Mammary epithelial cell (primary cell): ENCODE measurements at regions not wholly inside any gene's neighbourhood (a gene's known extent, or its start where the extent isn't known, plus 50 kb on each side); places are given as distances from the start of the nearest gene placed in this dataset.

Source experiments
- CTCF ChIP-seq, 2 donors: IDR thresholded peaks in 1 of 2; conservative IDR thresholded peaks in 1 of 2; 2 replicates each; pipeline ENCODE4 v1.5.1; 2011 to 2012; ENCODE audit warnings: inconsistent platforms in 2 of 2, low read length in 2 of 2, mild to moderate bottlenecking in 2 of 2, control low read depth in 1 of 2, low read depth in 1 of 2; ENCODE audit not compliant: insufficient read depth in 1 of 2; ENCODE audit errors: extremely low read depth in 1 of 2
- EZH2 ChIP-seq: IDR thresholded peaks from 2 replicates; pipeline ENCODE4 v1.6.1; 2012; ENCODE audit warnings: low read length, inconsistent platforms, borderline replicate concordance

- TF ChIP-seq CTCF (conservative IDR thresholded peaks at IDR 0.05 in 1 of 2, IDR thresholded peaks at IDR 0.05 in 1 of 2; ENCODE audit: extremely low read depth in 1 of 2, insufficient read depth in 1 of 2, low read depth in 1 of 2, low read length in 2 of 2), result no peak
- no peak for TF ChIP-seq EZH2
Observed at GRCh38 chr1:60141276-60141675, 67.7 kb upstream of the C1orf87 start.
